ENCODE measurements at regions not wholly inside any gene's neighbourhood (a gene's known extent, or its start where the extent isn't known, plus 50 kb on each side); places are given as distances from the start of the nearest gene placed in this dataset.

- TF ChIP-seq TCF7L2 (IDR thresholded peaks at IDR 0.05; ENCODE audit: borderline replicate concordance, low read depth, low read length) (no peak), CTCF (tag by site-specific recombination; IDR thresholded peaks at IDR 0.05) (no peak), REST (tag by site-specific recombination; IDR thresholded peaks at IDR 0.05) (no peak), ELK4 (IDR thresholded peaks at IDR 0.05; ENCODE audit: borderline replicate concordance, low read depth, low read length) (no peak), ZNF157 (tag by site-specific recombination; IDR thresholded peaks at IDR 0.05) (no peak), PBX3 (CRISPR knock-in tag; IDR thresholded peaks at IDR 0.05) (no peak), ZNF747 (tag by site-specific recombination; IDR thresholded peaks at IDR 0.05) (no peak), SP2 (tag by site-specific recombination; IDR thresholded peaks at IDR 0.05) (no peak), ZFP69B (tag by site-specific recombination; IDR thresholded peaks at IDR 0.05) (no peak)
These were observed 213.6 kb upstream of the DPP6 start for GRCh38 chr7:153838591-153838990.
